CD4-positive, alpha-beta T cell treated with Interleukin-15 for 1 hour (primary cell): ENCODE measurements at regions not wholly inside any gene's neighbourhood (a gene's known extent, or its start where the extent isn't known, plus 50 kb on each side); places are given as distances from the start of the nearest gene placed in this dataset.

ENCODE experiments used
- DNase-seq: peaks from one replicate; pipeline ENCODE4 v3.0.0-alpha.2; 2020

GRCh38 chr14:65225299-65226159, 123.2 kb upstream of the MAX start:
- no peak for DNase-seq

DNA sequence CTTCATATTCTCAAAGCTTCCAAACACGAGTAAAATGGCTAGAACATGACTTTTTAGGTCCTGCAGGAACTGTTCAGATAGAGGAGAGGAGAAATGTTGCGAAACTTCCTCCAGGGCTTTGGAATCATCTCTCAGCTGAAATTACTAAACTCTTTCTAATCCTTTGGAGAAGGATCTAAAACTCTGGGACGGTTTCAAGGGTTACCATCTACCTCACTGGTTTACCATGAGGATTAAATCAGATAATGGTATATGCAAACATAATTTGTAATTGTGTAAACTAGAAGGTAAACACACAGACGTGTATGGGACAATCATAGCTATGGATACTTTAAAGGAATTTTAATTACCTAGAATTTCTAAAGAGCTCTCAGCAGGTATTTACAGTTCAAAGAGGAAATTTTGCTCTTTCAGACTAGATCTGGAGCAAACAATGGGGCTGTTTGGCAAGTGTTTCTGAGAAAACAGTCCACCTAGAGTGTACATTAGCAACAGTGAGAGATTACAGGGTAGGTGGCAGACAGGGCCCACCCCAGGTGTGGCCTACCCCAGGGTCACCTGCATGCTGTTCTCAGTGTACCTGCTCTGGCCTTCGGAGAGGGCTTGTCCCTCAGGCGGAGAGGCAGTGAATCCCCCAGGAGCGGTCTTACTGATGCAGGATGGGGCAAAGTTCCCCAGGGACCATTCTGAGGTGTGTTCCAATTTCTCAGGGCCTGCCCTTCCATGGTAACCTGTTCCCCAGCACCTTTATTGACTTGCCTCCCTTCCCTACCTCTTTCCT, 124.7 kb upstream of the MAX start:
- no peak for DNase-seq

DNA sequence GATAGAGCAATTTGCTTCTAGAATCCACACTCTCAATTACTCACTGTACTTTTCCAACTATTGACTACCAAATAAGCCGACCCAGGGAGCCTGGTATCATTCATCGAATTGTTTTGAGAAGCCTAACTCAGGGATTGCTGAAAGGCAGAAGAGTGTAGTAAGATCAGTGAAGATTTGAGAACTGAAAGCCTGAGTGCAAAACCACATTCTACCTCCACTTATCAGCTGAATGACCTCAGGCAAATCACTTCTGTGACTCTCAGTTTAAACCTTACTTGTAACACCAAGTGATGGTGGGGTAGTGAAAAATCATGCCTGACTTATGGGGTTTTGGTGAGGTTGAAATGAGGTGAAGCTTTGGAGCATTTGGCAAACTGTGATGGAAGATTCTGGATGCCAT, 126.1 kb upstream of the MAX start:
- no peak for DNase-seq

GRCh38 chr14:65228956-65229747, 126.8 kb upstream of the MAX start:
- DNase-seq, result no peak

GRCh38 chr14:65229748-65230728, 127.7 kb upstream of the MAX start:
- DNase-seq, result peak; percentile 26

DNA sequence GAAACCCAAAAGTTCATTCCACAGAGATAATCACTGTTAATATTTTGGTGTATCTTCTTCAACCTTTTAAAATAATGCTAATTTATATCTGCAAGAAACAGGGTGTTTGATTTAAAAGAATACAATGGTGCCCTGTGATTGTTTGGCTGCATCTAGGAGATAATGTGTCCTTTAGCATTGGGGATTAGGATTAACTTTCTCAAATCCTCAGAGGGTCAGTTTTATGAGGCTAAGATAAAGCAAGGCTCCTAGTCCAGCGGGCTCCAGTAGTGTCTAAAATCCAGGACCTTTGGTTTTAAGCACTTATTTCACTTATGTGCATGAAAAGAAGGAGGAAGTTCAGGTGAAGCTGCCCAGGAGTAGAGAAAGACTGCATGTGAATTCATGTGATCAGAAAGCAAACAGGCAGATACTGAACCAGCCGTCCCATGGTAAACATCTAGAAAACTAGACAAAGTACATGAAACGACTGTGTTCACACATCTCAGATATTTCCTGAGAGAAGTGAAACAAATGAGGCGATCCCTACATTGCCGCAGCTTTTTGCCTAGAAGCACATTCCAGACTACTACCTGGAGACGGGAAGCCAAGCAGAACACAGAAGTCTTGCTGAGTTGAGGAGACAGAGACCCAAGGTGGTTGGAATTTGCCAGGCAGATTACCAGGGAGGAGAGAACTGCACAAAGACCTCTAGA, 129.1 kb upstream of the MAX start:
- DNase-seq, result no peak

DNA sequence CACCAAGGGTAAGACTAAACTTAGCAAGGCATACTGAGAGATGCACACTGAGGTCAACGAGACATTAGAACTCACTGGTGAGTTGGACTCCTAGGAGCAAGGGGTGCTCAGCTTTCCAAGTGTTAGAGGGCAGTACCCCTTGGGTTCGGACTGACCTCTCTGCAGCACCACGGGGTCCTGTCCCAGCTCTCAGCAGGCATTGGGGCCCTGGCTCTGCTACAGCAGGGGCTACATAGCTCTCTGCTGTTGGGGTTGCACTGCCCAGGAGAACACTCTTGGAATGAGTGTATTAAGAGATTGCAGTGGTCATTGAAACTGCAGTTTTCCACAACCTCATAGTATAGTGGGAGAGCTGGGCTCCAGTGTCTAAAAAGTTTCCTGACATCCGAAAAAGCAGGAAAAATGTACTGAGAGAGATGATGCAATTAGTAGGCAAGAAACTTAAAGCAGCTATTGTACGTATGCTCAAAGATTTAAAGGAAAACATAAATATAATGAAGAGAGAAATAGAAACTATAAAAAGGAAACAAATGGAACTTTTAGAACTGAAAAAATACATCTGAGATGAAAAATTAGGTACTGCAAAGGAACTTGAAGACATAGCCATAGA, 132.5 kb upstream of the MAX start:
- no peak for DNase-seq

GRCh38 chr14:65237023-65237814, 134.9 kb upstream of the MAX start:
- no peak for DNase-seq

DNA sequence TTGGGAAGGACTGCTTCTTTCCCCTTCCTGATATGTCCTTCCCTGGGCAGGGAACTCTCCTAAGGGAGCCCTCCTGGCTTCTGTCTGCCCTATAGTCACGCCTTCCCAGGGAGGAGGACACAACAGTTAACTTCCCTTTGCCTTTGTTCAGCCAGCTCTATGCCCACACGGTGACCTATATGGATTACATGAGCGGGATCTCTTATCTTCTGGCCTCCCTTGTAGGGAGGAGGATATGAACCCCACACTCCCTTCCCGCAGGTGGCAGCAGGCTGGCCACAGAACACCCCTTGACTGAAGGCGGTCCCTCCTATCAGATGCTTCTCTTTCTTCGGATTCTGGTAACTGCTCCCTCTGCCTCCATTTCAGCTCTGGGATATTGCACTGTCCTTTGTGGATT, 135.6 kb upstream of the MAX start:
- no peak for DNase-seq

DNA sequence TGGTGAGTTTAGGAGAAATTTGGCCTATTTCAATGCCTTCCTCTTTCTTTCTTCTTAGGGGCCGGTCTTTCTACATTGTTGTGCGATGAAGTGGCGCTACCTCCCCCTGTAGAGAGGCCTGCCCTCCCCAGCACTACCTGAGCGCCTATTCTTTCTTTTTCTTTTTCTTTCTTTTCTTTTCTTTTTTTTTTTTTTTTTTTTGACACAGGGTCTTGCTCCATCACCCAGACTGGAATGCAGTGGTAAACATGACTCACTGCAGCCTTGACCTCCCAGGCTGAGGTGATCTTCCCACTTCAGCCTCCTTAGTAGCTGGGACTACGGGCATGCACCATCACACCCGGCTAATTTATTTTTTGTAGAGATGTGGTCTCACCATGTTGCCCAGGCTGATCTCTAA, 136.1 kb upstream of the MAX start:
- no peak for DNase-seq

DNA sequence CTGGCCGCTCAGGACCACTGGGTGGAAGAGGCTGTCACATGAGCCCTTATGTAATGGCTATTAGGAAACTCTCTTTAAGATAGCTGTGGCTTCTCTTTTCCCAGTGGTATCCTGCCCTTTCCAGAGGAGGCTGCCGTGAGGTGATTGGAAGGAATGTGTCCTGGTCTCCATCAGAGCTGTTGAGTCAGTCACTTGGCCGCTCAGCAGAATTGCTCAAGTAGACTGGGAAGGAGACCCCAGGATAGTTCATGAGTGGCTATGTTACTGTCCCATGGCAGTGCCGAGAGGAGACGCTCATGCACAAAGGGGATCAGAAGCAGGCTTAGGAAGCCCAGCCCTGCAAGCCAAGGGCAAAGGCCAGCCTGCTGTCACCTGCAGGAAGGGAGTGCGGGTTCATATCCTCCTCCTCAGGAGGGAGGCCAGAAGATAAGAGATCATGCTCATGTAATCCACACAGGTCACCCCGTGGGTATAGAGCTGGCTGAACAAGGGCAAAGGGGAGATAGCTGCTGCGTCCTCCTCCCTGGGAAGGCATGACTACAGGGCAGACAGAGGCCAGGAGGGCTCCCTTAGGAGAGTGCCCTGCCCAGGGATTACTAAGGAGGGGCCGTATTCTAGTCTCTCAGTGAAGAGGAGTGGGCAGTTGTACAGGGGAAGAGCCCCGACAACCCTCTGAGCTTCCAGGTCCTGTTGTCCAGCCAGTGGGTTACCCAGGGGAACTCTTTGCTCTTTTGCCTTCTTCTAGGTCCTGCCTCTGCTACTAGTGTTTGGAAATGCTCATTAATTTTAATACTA, 137.0 kb upstream of the MAX start:
- no peak for DNase-seq

DNA sequence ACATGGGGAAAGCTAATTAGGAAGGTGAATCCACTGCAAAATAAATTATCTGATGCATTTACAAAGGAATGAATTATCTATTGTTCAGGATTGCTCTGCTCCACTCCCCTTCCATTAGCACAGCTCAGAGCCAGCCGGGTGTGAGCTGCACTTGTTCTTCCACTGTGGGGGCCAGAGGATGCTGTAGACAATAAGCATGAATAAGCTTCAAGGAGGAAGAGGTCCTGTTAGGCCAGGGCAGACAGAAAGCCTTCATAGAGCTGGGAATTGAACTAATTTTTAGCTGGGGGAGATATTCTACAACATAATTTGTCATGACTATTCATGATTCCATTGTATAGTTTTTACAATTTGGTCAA, 137.6 kb upstream of the MAX start:
- no peak for DNase-seq

GRCh38 chr14:65241125-65241752, 138.9 kb upstream of the MAX start:
- DNase-seq, result no peak

DNA sequence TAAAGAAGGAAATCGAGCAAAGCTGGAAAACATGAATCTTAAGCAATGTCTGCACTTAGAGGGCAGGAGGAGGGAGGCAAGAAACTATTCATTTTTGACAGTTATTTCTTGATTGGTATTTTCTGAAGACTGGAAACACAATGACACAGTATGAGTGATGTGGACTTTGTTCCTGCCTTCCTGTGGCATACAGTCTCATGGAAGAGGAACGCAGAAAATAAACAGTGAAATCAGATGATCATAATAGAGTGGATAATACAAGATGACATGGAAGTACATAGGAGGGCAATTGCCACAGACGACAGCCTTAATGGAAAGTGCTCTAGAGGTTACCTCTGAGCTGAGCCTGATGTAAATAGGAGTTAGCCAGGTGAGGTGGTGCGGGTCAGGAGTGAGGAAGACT, 140.4 kb upstream of the MAX start:
- no peak for DNase-seq

DNA sequence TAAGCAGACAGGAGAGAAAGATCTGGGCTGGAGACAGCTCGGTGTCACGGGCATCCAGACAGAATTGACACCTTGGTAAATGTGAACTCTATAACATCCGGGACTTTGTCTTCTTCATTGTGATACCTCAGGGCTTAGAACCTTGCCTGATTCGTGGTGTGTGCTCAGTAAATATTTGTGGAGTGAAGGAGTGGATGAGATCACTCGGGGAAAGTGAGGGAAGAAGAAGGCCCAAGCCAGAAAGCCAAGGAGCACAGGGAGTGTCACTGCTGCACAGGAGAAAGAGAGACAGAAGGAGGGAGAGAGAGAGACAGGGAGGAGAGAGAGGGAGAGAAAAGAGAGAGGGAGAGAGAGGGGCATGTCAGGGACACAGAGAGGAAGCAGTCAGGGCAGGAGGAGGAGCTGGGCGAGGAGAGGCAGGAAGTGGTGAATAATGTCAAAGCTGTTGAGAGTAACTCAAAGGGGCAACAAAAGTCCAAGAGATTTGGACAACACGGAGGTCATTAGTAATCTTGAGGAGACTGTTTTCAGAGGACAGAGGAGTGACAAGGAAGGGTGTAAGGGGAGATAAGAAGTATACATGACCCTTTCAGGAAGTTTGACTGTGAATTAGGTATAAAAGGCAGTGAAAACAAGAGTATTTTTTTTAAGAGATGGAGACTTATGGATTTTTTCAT, 141.6 kb upstream of the MAX start:
- DNase-seq, result no peak

DNA sequence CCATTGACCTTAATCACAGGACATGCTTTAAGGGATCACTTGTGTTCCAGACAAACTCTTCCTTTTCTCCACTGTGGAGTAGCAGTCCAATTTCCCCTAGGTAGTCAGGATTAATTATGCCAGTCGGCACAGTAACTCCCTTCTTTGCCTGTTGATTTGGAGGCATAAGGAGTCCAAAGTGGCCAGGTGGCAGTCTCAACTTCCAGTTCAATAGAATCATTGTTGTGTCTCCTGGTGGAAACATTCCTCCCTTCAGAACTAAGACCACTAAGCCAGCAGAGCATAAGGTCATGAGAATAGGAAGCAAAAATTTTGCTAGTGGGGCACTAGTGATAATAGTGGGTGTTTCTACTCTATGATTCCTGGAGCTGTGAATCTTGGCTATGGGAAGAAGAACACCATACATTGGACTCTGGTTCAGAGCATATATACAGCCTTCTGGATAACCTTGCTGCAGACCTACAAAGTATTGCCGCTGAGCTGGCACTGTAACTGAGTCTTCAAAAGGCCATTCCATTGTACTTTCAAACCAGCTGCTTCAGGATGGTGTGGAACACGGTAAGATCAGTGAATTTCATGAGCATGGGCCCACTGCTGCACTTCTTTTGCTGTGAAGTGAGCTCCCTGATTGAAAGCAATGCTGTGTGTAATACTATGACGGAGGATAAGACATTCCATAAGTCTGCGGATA, 147.3 kb upstream of the MAX start:
- no peak for DNase-seq

GRCh38 chr14:65250162-65250495, 147.8 kb upstream of the MAX start:
- DNase-seq, result no peak

DNA sequence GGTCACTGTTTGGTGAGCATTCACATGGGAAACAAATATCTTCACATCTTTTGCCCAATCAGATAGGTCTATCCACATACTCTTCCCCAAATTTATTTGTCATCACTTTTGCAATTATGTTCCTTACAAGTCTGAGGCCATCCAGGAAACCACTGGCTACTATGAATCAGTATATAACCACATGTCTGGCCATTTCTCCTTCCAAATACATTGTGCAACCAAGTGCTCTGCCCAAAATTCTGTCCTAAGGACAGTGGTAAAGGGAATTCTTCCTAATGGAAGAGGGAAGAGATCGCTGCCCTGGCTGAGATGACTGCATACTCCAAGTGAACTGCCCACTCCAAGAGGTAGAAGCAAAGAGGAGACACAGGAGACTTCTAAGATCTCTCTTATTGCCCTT, 148.9 kb upstream of the MAX start:
- DNase-seq, result no peak
